H9 (cell line): ENCODE measurements at regions not wholly inside any gene's neighbourhood (a gene's known extent, or its start where the extent isn't known, plus 50 kb on each side); places are given as distances from the start of the nearest gene placed in this dataset.

Experiments
- DNase-seq: peaks from one replicate; pipeline ENCODE4 v3.0.0-alpha.2; 2017
- H2AFZ ChIP-seq: one replicate; pipeline ENCODE4 v1.6.1; 2013; ENCODE audit warnings: mild to moderate bottlenecking, low read length, control low read depth, moderate library complexity
- H2AK5ac ChIP-seq: 2 replicates; pipeline ENCODE4 v1.6.1; 2013; ENCODE audit warnings: low read length, control low read depth, mixed read lengths; ENCODE audit not compliant: insufficient read length
- H2BK120ac ChIP-seq: one replicate; pipeline ENCODE4 v1.6.1; 2013; ENCODE audit warnings: low read depth, mild to moderate bottlenecking, low read length, control low read depth, inconsistent platforms; ENCODE audit not compliant: poor library complexity, severe bottlenecking
- H2BK12ac ChIP-seq: 2 replicates; pipeline ENCODE4 v1.6.1; 2013; ENCODE audit warnings: low read length, control low read depth, mixed read lengths, low read depth; ENCODE audit not compliant: insufficient read length
- H2BK15ac ChIP-seq: 2 replicates; pipeline ENCODE4 v1.6.1; 2013; ENCODE audit warnings: low read depth, low read length, control low read depth
- H2BK20ac ChIP-seq: one replicate; pipeline ENCODE4 v1.6.1; 2013; ENCODE audit warnings: low read depth, mild to moderate bottlenecking, low read length, control low read depth, inconsistent platforms; ENCODE audit not compliant: poor library complexity, severe bottlenecking
- H2BK5ac ChIP-seq: 2 replicates; pipeline ENCODE4 v1.6.1; 2013; ENCODE audit warnings: low read length, control low read depth, mixed read lengths; ENCODE audit not compliant: insufficient read length
- H3K14ac ChIP-seq: 2 replicates; pipeline ENCODE4 v1.6.1; 2013; ENCODE audit warnings: low read length, control low read depth; ENCODE audit not compliant: insufficient read depth
- H3K18ac ChIP-seq: 2 replicates; pipeline ENCODE4 v1.6.1; 2013; ENCODE audit warnings: low read depth, mild to moderate bottlenecking, mixed read lengths, low read length, control low read depth; ENCODE audit not compliant: insufficient read length
- H3K23ac ChIP-seq: 2 replicates; pipeline ENCODE4 v1.6.1; 2013; ENCODE audit warnings: low read length, control low read depth, mixed read lengths, low read depth; ENCODE audit not compliant: insufficient read length
- H3K23me2 ChIP-seq: 2 replicates; pipeline ENCODE4 v1.6.1; 2013; ENCODE audit warnings: low read depth, mild to moderate bottlenecking, mixed read lengths, low read length, control low read depth; ENCODE audit not compliant: insufficient read length, poor library complexity, severe bottlenecking
- H3K27ac ChIP-seq: 2 replicates; pipeline ENCODE4 v1.5.1; 2013; ENCODE audit warnings: low read length, control low read depth, mixed read lengths, low read depth; ENCODE audit not compliant: insufficient read length
- H3K27me3 ChIP-seq: 2 replicates; pipeline ENCODE4 v1.6.1; 2013; ENCODE audit warnings: low read length, control low read depth, inconsistent platforms; ENCODE audit not compliant: insufficient read depth
- H3K4ac ChIP-seq: 2 replicates; pipeline ENCODE4 v1.6.1; 2013; ENCODE audit warnings: low read depth, mild to moderate bottlenecking, control low read depth, inconsistent platforms, low read length, moderate library complexity
- H3K4me1 ChIP-seq: 2 replicates; pipeline ENCODE4 v1.6.1; 2013; ENCODE audit warnings: low read length, control low read depth, inconsistent platforms; ENCODE audit not compliant: insufficient read depth
- H3K4me2 ChIP-seq: 2 replicates; pipeline ENCODE4 v1.6.1; 2013; ENCODE audit warnings: low read length, control low read depth, mixed read lengths; ENCODE audit not compliant: insufficient read length, insufficient read depth
- H3K56ac ChIP-seq: 2 replicates; pipeline ENCODE4 v1.6.1; 2013; ENCODE audit warnings: low read depth, mild to moderate bottlenecking, mixed read lengths, low read length, control low read depth; ENCODE audit not compliant: insufficient read length
- H3K79me1 ChIP-seq: 2 replicates; pipeline ENCODE4 v1.6.1; 2013; ENCODE audit warnings: low read depth, mild to moderate bottlenecking, moderate library complexity, low read length, control low read depth, inconsistent platforms; ENCODE audit not compliant: insufficient read depth, poor library complexity, severe bottlenecking
- H3K79me2 ChIP-seq: 2 replicates; pipeline ENCODE4 v1.6.1; 2013; ENCODE audit warnings: low read length, control low read depth, inconsistent platforms; ENCODE audit not compliant: insufficient read depth
- H3K9ac ChIP-seq: 2 replicates; pipeline ENCODE4 v1.6.1; 2013; ENCODE audit warnings: low read length, control low read depth, mixed read lengths; ENCODE audit not compliant: insufficient read length; ENCODE audit errors: extremely low read depth
- H3K9me3 ChIP-seq: one replicate; pipeline ENCODE4 v1.6.1; 2013; ENCODE audit warnings: low read depth, low read length, inconsistent platforms; ENCODE audit not compliant: control insufficient read depth
- H3T11ph ChIP-seq: one replicate; pipeline ENCODE4 v1.6.1; 2013; ENCODE audit warnings: mild to moderate bottlenecking, low read length, control low read depth, inconsistent platforms
- H4K20me1 ChIP-seq: one replicate; pipeline ENCODE4 v1.6.1; 2013; ENCODE audit not compliant: control insufficient read depth, insufficient read length, insufficient read depth
- H4K5ac ChIP-seq: 2 replicates; pipeline ENCODE4 v1.6.1; 2013; ENCODE audit warnings: low read depth, mild to moderate bottlenecking, mixed read lengths, low read length, control low read depth; ENCODE audit not compliant: insufficient read length
- H4K8ac ChIP-seq: replicated peaks from 2 replicates; pipeline ENCODE4 v1.6.1; 2013; ENCODE audit warnings: low read length, control low read depth, mixed read lengths, low read depth; ENCODE audit not compliant: insufficient read length
- H4K91ac ChIP-seq: 2 replicates; pipeline ENCODE4 v1.6.1; 2013; ENCODE audit warnings: low read depth, mild to moderate bottlenecking, moderate library complexity, mixed read lengths, low read length, control low read depth; ENCODE audit not compliant: insufficient read length
- H3K27ac Mint-ChIP-seq, 3 experiments: 2 replicates in 2 of 3; 3 replicates in 1 of 3; pipeline ENCODE4 v1.8.0; 2020 to 2021; ENCODE audit warnings: mixed read lengths in 3 of 3, mild to moderate bottlenecking in 1 of 3, moderate library complexity in 1 of 3
- H3K27me3 Mint-ChIP-seq: 2 replicates; pipeline ENCODE4 v1.8.0; 2021; ENCODE audit warnings: low read depth, mild to moderate bottlenecking, moderate library complexity, mixed read lengths
- H3K36me3 Mint-ChIP-seq, 3 experiments: 2 replicates in 2 of 3; 3 replicates in 1 of 3; pipeline ENCODE4 v1.8.0; 2020 to 2021; ENCODE audit warnings: low read depth in 3 of 3, mixed read lengths in 3 of 3; ENCODE audit not compliant: insufficient read depth in 1 of 3
- H3K4me1 Mint-ChIP-seq, 2 experiments: 2 replicates each; pipeline ENCODE4 v1.8.0; 2020; ENCODE audit warnings: mixed read lengths in 2 of 2
- H3K4me3 Mint-ChIP-seq, 2 experiments: 2 replicates in 1 of 2; 3 replicates in 1 of 2; pipeline ENCODE4 v1.8.0; 2020 to 2021; ENCODE audit warnings: mild to moderate bottlenecking in 2 of 2, mixed read lengths in 2 of 2, moderate library complexity in 1 of 2
- H3K9me3 Mint-ChIP-seq, 2 experiments: 2 replicates in 1 of 2; 3 replicates in 1 of 2; pipeline ENCODE4 v1.8.0; 2020; ENCODE audit warnings: mild to moderate bottlenecking in 2 of 2, mixed read lengths in 2 of 2, moderate library complexity in 1 of 2
- CTCF ChIP-seq: fragments of 200-600 bp; sonication (generic); conservative IDR thresholded peaks from 3 replicates; pipeline ENCODE4 v1.8.0; 2021; ENCODE audit warnings: antibody characterized with exemption, mild to moderate bottlenecking
- WGBS: extraction: QIAGEN DNeasy Blood & Tissue Kit; methylation state at CpG from one replicate; pipeline ENCODE4 v1.1.7; 2013; ENCODE audit warnings: missing lambda C conversion rate, low lambda C conversion rate, mixed read lengths; ENCODE audit not compliant: insufficient read length; ENCODE audit errors: extremely low coverage; 5-methylcytosine and 5-hydroxymethylcytosine counted together

- no peak overlapping the region for H2BK12ac ChIP-seq
- no peaks in the 10 kb centered on the region for H3K79me1 ChIP-seq
- H3K36me3 Mint-ChIP-seq: no peaks in the 10 kb centered on the region
- no peak overlapping the region for H4K8ac ChIP-seq
- no peak for DNase-seq
- H3K4me2 ChIP-seq: no peak overlapping the region
- H3K4me3 Mint-ChIP-seq: no peak overlapping the region
- H2BK20ac ChIP-seq: no peak overlapping the region
- H3K27ac ChIP-seq: no peak overlapping the region
- no peak overlapping the region for H3K4ac ChIP-seq
- no peak overlapping the region for H2AK5ac ChIP-seq
- peaks cover 9% of the 10 kb centered on the region for H3K27me3 Mint-ChIP-seq
- no peak overlapping the region for H4K91ac ChIP-seq
- H3K14ac ChIP-seq: no peak overlapping the region
- H3T11ph ChIP-seq: no peak overlapping the region
- no peaks in the 10 kb centered on the region for H4K20me1 ChIP-seq
- no peak for TF ChIP-seq CTCF
- H3K79me2 ChIP-seq: no peaks in the 10 kb centered on the region
- no peak overlapping the region for H2BK15ac ChIP-seq
- H4K5ac ChIP-seq: no peak overlapping the region
- H2BK5ac ChIP-seq: no peak overlapping the region
- no peak overlapping the region for H3K56ac ChIP-seq
- WGBS: no CpG with 5 or more reads among the region's 5 CpGs
- H3K27me3 ChIP-seq: peaks cover 4% of the 10 kb centered on the region; the same call in 1 of the 2 replicates
- no peaks in the 10 kb centered on the region for H3K9me3 Mint-ChIP-seq
- no peak overlapping the region for H2BK120ac ChIP-seq
- no peaks in the 10 kb centered on the region for H3K23me2 ChIP-seq
- peaks cover 2% of the 10 kb centered on the region; the same call in 1 of the 2 replicates for H3K4me1 ChIP-seq
- no peaks in the 10 kb centered on the region for H3K9me3 ChIP-seq
- no peak overlapping the region for H3K18ac ChIP-seq
- no peak overlapping the region; a peak in 1 of 7 replicates for H3K27ac Mint-ChIP-seq
- H3K4me1 Mint-ChIP-seq: peaks cover 19 to 26% of the 10 kb centered on the region in 2 experiments
- H3K9ac ChIP-seq: no peak overlapping the region
- peak overlapping the region; percentile 14 for H2AFZ ChIP-seq
- no peak overlapping the region for H3K23ac ChIP-seq
Measured at GRCh38 chr2:83941886-83942285, 517.2 kb downstream of the SUCLG1 start.
